OCI-LY1 (cell line): ENCODE measurements at regions not wholly inside any gene's neighbourhood (a gene's known extent, or its start where the extent isn't known, plus 50 kb on each side); places are given as distances from the start of the nearest gene placed in this dataset.

ENCODE experiments used
- H2AFZ ChIP-seq: fragments of 200-600 bp; sonication (generic), shearing (Covaris generic); 2 replicates; pipeline ENCODE4 v1.6.0; 2014; ENCODE audit warnings: antibody characterized with exemption, mild to moderate bottlenecking, low read length
- H3F3A ChIP-seq: fragments of 200-600 bp; sonication (generic), shearing (Covaris generic); 2 replicates; pipeline ENCODE4 v1.6.0; 2014; ENCODE audit warnings: mild to moderate bottlenecking, antibody characterized with exemption, low read length, moderate library complexity; ENCODE audit not compliant: insufficient read depth
- H3K27ac ChIP-seq: fragments of 200-600 bp; sonication (generic); 2 replicates; pipeline ENCODE4 v1.5.1; 2014; ENCODE audit warnings: low read length, mixed run types, mild to moderate bottlenecking, low read depth; ENCODE audit not compliant: poor library complexity, severe bottlenecking
- H3K27me3 ChIP-seq: fragments of 200-600 bp; sonication (generic); 2 replicates; pipeline ENCODE4 v1.6.0; 2014; ENCODE audit warnings: antibody characterized with exemption, mild to moderate bottlenecking, low read length, moderate library complexity; ENCODE audit not compliant: insufficient read depth
- H3K36me3 ChIP-seq: fragments of 200-600 bp; sonication (generic); 2 replicates; pipeline ENCODE4 v1.6.1; 2014; ENCODE audit warnings: mild to moderate bottlenecking, antibody characterized with exemption, low read length, moderate library complexity, mixed read lengths; ENCODE audit not compliant: insufficient read depth
- H3K4me1 ChIP-seq: fragments of 200-600 bp; sonication (generic); 2 replicates; pipeline ENCODE4 v1.5.1; 2014; ENCODE audit warnings: mild to moderate bottlenecking, low read length, moderate library complexity; ENCODE audit not compliant: insufficient read depth, severe bottlenecking
- H3K4me2 ChIP-seq: fragments of 200-600 bp; sonication (generic), shearing (Covaris generic); 2 replicates; pipeline ENCODE4 v1.6.1; 2014; ENCODE audit warnings: low read length
- H3K4me3 ChIP-seq: fragments of 200-600 bp; sonication (generic); 2 replicates; pipeline ENCODE4 v1.5.1; 2014; ENCODE audit warnings: low read length, low read depth, mild to moderate bottlenecking, mixed read lengths; ENCODE audit not compliant: poor library complexity, severe bottlenecking
- H3K79me2 ChIP-seq: fragments of 200-600 bp; shearing (Covaris generic); 2 replicates; pipeline ENCODE4 v1.6.1; 2016; ENCODE audit warnings: mixed run types, low read length, mixed read lengths; ENCODE audit not compliant: insufficient read depth
- H3K9ac ChIP-seq: fragments of 200-600 bp; sonication (generic), shearing (Covaris generic); 2 replicates; pipeline ENCODE4 v1.6.1; 2014; ENCODE audit warnings: mild to moderate bottlenecking, low read length, mixed read lengths
- H3K9me2 ChIP-seq: fragments of 200-600 bp; sonication (generic), shearing (Covaris generic); 2 replicates; pipeline ENCODE4 v1.6.1; 2014; ENCODE audit warnings: low read depth, mild to moderate bottlenecking, low read length, mixed read lengths
- H3K9me3 ChIP-seq: fragments of 200-600 bp; shearing (Covaris generic); 2 replicates; pipeline ENCODE4 v1.6.1; 2014; ENCODE audit warnings: low read length, mixed read lengths
- H4K20me1 ChIP-seq: fragments of 200-600 bp; sonication (generic), shearing (Covaris generic); 2 replicates; pipeline ENCODE4 v1.6.0; 2016; ENCODE audit warnings: mild to moderate bottlenecking, low read length; ENCODE audit not compliant: insufficient read depth
- CTCF ChIP-seq: fragments of 200-600 bp; sonication (generic), shearing (Covaris generic); IDR thresholded peaks from 2 replicates; pipeline ENCODE4 v1.5.1; 2017; ENCODE audit warnings: mild to moderate bottlenecking, antibody characterized with exemption, low read length, moderate library complexity, mixed read lengths
- EZH2 ChIP-seq: fragments of 200-600 bp; sonication (generic), shearing (Covaris generic); IDR thresholded peaks from 2 replicates; pipeline ENCODE4 v1.8.0; 2017; ENCODE audit warnings: borderline replicate concordance, mixed run types, mild to moderate bottlenecking, antibody characterized with exemption, low read length, moderate library complexity, mixed read lengths

- Histone ChIP-seq H3F3A (no peaks in the 10 kb centered on the region), H3K9me3 (no peaks in the 10 kb centered on the region), H4K20me1 (no peaks in the 10 kb centered on the region), H3K9ac (no peak overlapping the region), H3K4me1 (no peaks in the 10 kb centered on the region), H2AFZ (no peak overlapping the region), H3K4me3 (no peak overlapping the region), H3K27ac (no peak overlapping the region), H3K27me3 (no peaks in the 10 kb centered on the region), H3K9me2 (no peaks in the 10 kb centered on the region), H3K36me3 (no peaks in the 10 kb centered on the region), H3K4me2 (no peak overlapping the region), H3K79me2 (no peaks in the 10 kb centered on the region)
- no peak for TF ChIP-seq EZH2
- no peak for TF ChIP-seq CTCF
These were observed 1712.7 kb downstream of the SLITRK5 start for GRCh38 chr13:89383891-89384290.

GRCh38 chr13:89393758-89394304, 1722.7 kb downstream of the SLITRK5 start:
- Histone ChIP-seq H3K4me2 (no peak overlapping the region), H2AFZ (no peak overlapping the region), H3K4me3 (no peak overlapping the region), H3K4me1 (no peaks in the 10 kb centered on the region), H3K27ac (no peak overlapping the region), H3K79me2 (no peaks in the 10 kb centered on the region), H3K9ac (no peak overlapping the region), H3K9me2 (no peaks in the 10 kb centered on the region), H3F3A (no peaks in the 10 kb centered on the region), H3K9me3 (no peaks in the 10 kb centered on the region), H4K20me1 (no peaks in the 10 kb centered on the region), H3K36me3 (no peaks in the 10 kb centered on the region), H3K27me3 (no peaks in the 10 kb centered on the region)
- TF ChIP-seq EZH2: no peak
- no peak for TF ChIP-seq CTCF

- Histone ChIP-seq H3F3A (no peaks in the 10 kb centered on the region), H3K27ac (no peak overlapping the region), H2AFZ (no peak overlapping the region), H3K4me1 (no peaks in the 10 kb centered on the region), H3K27me3 (no peaks in the 10 kb centered on the region), H4K20me1 (no peaks in the 10 kb centered on the region), H3K79me2 (no peaks in the 10 kb centered on the region), H3K36me3 (no peaks in the 10 kb centered on the region), H3K9me2 (no peaks in the 10 kb centered on the region), H3K9me3 (no peaks in the 10 kb centered on the region), H3K9ac (no peak overlapping the region), H3K4me2 (no peak overlapping the region), H3K4me3 (no peak overlapping the region)
- no peak for TF ChIP-seq EZH2
- TF ChIP-seq CTCF: no peak
These were observed 1730.1 kb downstream of the SLITRK5 start for GRCh38 chr13:89401264-89401675.
